ACHN (cell line): ENCODE measurements at regions not wholly inside any gene's neighbourhood (a gene's known extent, or its start where the extent isn't known, plus 50 kb on each side); places are given as distances from the start of the nearest gene placed in this dataset.
"Not testable (repeated sequence)": the region's sequence is repeated elsewhere in the genome, so short reads cannot be mapped to it uniquely, and the experiment has no call there.

Experiments
- DNase-seq: peaks from one replicate; pipeline ENCODE4 v3.0.0-alpha.2; 2015
- in situ Hi-C: cut with HindIII; loops from 2 replicates; pipeline ENCODE4 v1.10.0; 2017; ENCODE audit warnings: low sequenced_read_pairs, low pct_ligation_motif_present, low pct_unique_long_range_greater_than_20kb

GRCh38 chr13:83738407-83738806 is 143.9 kb downstream of the SLITRK1 start:
- in situ Hi-C loops = no loop called here

GRCh38 chr13:83733293-83733692 is 149.0 kb downstream of the SLITRK1 start:
- in situ Hi-C loops = no loop called here
- no peak for DNase-seq

More at GRCh38 chr13:83738407-83738806, 143.9 kb downstream of the SLITRK1 start:
- DNase-seq = no peak

- in situ Hi-C loops = no loop called here
- no peak for DNase-seq
Observed at GRCh38 chr13:83732755-83733154, 149.5 kb downstream of the SLITRK1 start.

GRCh38 chr13:83731113-83731512 is 151.2 kb downstream of the SLITRK1 start:
- in situ Hi-C loops = no loop called here
- DNase-seq = no peak

- in situ Hi-C loops = no loop called here
- no peak for DNase-seq
Observed at GRCh38 chr13:83730674-83731073, 151.6 kb downstream of the SLITRK1 start.

- no peak for DNase-seq
- in situ Hi-C loops = no loop called here
Observed at GRCh38 chr13:83722443-83722842, 159.8 kb downstream of the SLITRK1 start.

- DNase-seq = no peak
- in situ Hi-C loops = no loop called here
Observed at GRCh38 chr13:83716121-83716520, 166.2 kb downstream of the SLITRK1 start.

GRCh38 chr13:83714236-83714635 is 168.0 kb downstream of the SLITRK1 start:
- in situ Hi-C loops = no loop called here
- DNase-seq = no peak

GRCh38 chr13:83710133-83710515 is 172.2 kb downstream of the SLITRK1 start:
- DNase-seq = no peak
- in situ Hi-C loops = no loop called here

GRCh38 chr13:83709426-83710132 is 172.7 kb downstream of the SLITRK1 start:
- no peak for DNase-seq
- in situ Hi-C loops = no loop called here

- no peak for DNase-seq
- in situ Hi-C loops = no loop called here
Observed at GRCh38 chr13:83702021-83702420, 180.3 kb downstream of the SLITRK1 start.

- in situ Hi-C loops = no loop called here
Observed at GRCh38 chr13:83692800-83693199, 189.5 kb downstream of the SLITRK1 start.

GRCh38 chr13:83691966-83692365 is 190.3 kb downstream of the SLITRK1 start:
- no peak for DNase-seq
- in situ Hi-C loops = no loop called here

More at GRCh38 chr13:83692800-83693199, 189.5 kb downstream of the SLITRK1 start:
- DNase-seq = no peak

GRCh38 chr13:83681547-83681946 is 200.7 kb downstream of the SLITRK1 start:
- no peak for DNase-seq
- in situ Hi-C loops = no loop called here

- DNase-seq = no peak
- in situ Hi-C loops = no loop called here
Observed at GRCh38 chr13:83677985-83678384, 204.3 kb downstream of the SLITRK1 start.

- DNase-seq = no peak
- in situ Hi-C loops = no loop called here
Observed at GRCh38 chr13:83672612-83673011, 209.7 kb downstream of the SLITRK1 start.

GRCh38 chr13:83667606-83668005 is 214.7 kb downstream of the SLITRK1 start:
- DNase-seq = no peak
- in situ Hi-C loops = no loop called here

GRCh38 chr13:83666141-83666540 is 216.1 kb downstream of the SLITRK1 start:
- in situ Hi-C loops = no loop called here
- DNase-seq = no peak

- in situ Hi-C loops = no loop called here
- DNase-seq = no peak
Observed at GRCh38 chr13:83657281-83657680, 225.0 kb downstream of the SLITRK1 start.

- in situ Hi-C loops, DNase-seq: not testable (repeated sequence)
Observed at GRCh38 chr13:83642617-83643016, 239.7 kb downstream of the SLITRK1 start.

GRCh38 chr13:83634601-83635000 is 247.7 kb downstream of the SLITRK1 start:
- in situ Hi-C loops = no loop called here
- no peak for DNase-seq
